ENCODE measurements at regions not wholly inside any gene's neighbourhood (a gene's known extent, or its start where the extent isn't known, plus 50 kb on each side); places are given as distances from the start of the nearest gene placed in this dataset.
A peak's percentile ranks its signal among the peaks of the same experiment; 100 is the strongest.

- intact Hi-C loops (cut with DNase I), result no loop called here
- DNase-seq (peak in 1 of 5 donors; percentile 41), FAIRE-seq (no peak)
- no peak for TF ChIP-seq CTCF (IDR thresholded peaks at IDR 0.05; ENCODE audit: borderline replicate concordance, extremely low read depth, insufficient read depth)
- Histone ChIP-seq H3K4me1 (ENCODE audit: control insufficient read depth in 2 of 3, insufficient read depth in 2 of 3, low read depth in 1 of 3, low read length in 3 of 3) (no peaks in the 10 kb centered on the region), H3K27ac (ENCODE audit: low read depth in 2 of 2, low read length in 2 of 2) (no peak overlapping the region), H3K36me3 (ENCODE audit: control insufficient read depth in 2 of 3, insufficient read depth in 3 of 3, low read length in 3 of 3) (no peaks in the 10 kb centered on the region), H3K27me3 (ENCODE audit: control insufficient read depth, insufficient read depth, low read length) (no peaks in the 10 kb centered on the region), H3K9ac (ENCODE audit: low read length in 3 of 3) (no peak overlapping the region), H3K4me3 (ENCODE audit: low read length in 3 of 3) (no peak overlapping the region), H3K9me3 (ENCODE audit: control insufficient read depth in 2 of 3, insufficient read depth in 1 of 3, low read length in 3 of 3) (no peaks in the 10 kb centered on the region)
Measured at GRCh38 chr2:187126247-187127005, 277.5 kb upstream of the ZSWIM2 start.

- intact Hi-C loops (cut with DNase I), result no loop called here
- Histone ChIP-seq H3K27me3 (ENCODE audit: control insufficient read depth, insufficient read depth, low read length) (no peaks in the 10 kb centered on the region), H3K27ac (ENCODE audit: low read depth in 2 of 2, low read length in 2 of 2) (no peak overlapping the region), H3K4me1 (ENCODE audit: control insufficient read depth in 2 of 3, insufficient read depth in 2 of 3, low read depth in 1 of 3, low read length in 3 of 3) (no peaks in the 10 kb centered on the region), H3K36me3 (ENCODE audit: control insufficient read depth in 2 of 3, insufficient read depth in 3 of 3, low read length in 3 of 3) (no peaks in the 10 kb centered on the region), H3K4me3 (ENCODE audit: low read length in 3 of 3) (no peak overlapping the region), H3K9ac (ENCODE audit: low read length in 3 of 3) (no peak overlapping the region), H3K9me3 (ENCODE audit: control insufficient read depth in 2 of 3, insufficient read depth in 1 of 3, low read length in 3 of 3) (no peaks in the 10 kb centered on the region)
- FAIRE-seq, result no peak
- no peak for TF ChIP-seq CTCF (IDR thresholded peaks at IDR 0.05; ENCODE audit: borderline replicate concordance, extremely low read depth, insufficient read depth)
- DNase-seq, result no peak
Measured at GRCh38 chr2:187125318-187125717, 276.3 kb upstream of the ZSWIM2 start.

- H3K4me3 ChIP-seq (ENCODE audit: low read length in 3 of 3), result no peak overlapping the region
- H3K4me1 ChIP-seq (ENCODE audit: control insufficient read depth in 2 of 3, insufficient read depth in 2 of 3, low read depth in 1 of 3, low read length in 3 of 3), result no peaks in the 10 kb centered on the region
- H3K9me3 ChIP-seq (ENCODE audit: control insufficient read depth in 2 of 3, insufficient read depth in 1 of 3, low read length in 3 of 3), result no peaks in the 10 kb centered on the region
- no peak for DNase-seq
- intact Hi-C loops (cut with DNase I), result no loop called here
- no peak overlapping the region for H3K27ac ChIP-seq (ENCODE audit: low read depth in 2 of 2, low read length in 2 of 2)
- TF ChIP-seq CTCF (IDR thresholded peaks at IDR 0.05; ENCODE audit: borderline replicate concordance, extremely low read depth, insufficient read depth), result no peak
- FAIRE-seq, result no peak
- no peaks in the 10 kb centered on the region for H3K27me3 ChIP-seq (ENCODE audit: control insufficient read depth, insufficient read depth, low read length)
- no peak overlapping the region for H3K9ac ChIP-seq (ENCODE audit: low read length in 3 of 3)
- H3K36me3 ChIP-seq (ENCODE audit: control insufficient read depth in 2 of 3, insufficient read depth in 3 of 3, low read length in 3 of 3), result no peaks in the 10 kb centered on the region
Measured at GRCh38 chr2:187124529-187124928, 275.6 kb upstream of the ZSWIM2 start.

Measured in kidney (tissue), 13 donors.